PC-3 (cell line): ENCODE measurements at regions not wholly inside any gene's neighbourhood (a gene's known extent, or its start where the extent isn't known, plus 50 kb on each side); places are given as distances from the start of the nearest gene placed in this dataset.

Experiments
- EZH2 ChIP-seq: fragments of 300-600 bp; sonication (generic); IDR thresholded peaks from one replicate; pipeline ENCODE4 v1.6.1; 2017; ENCODE audit warnings: antibody characterized with exemption, mild to moderate bottlenecking, low read length; ENCODE audit not compliant: unreplicated experiment
- TF ChIP-seq, protein P1 (sequence below): fragments of 300-600 bp; sonication (generic); conservative IDR thresholded peaks from 2 replicates; pipeline ENCODE4 v1.5.1; 2017; ENCODE audit warnings: antibody characterized with exemption, low read depth, mild to moderate bottlenecking, low read length

DNA sequence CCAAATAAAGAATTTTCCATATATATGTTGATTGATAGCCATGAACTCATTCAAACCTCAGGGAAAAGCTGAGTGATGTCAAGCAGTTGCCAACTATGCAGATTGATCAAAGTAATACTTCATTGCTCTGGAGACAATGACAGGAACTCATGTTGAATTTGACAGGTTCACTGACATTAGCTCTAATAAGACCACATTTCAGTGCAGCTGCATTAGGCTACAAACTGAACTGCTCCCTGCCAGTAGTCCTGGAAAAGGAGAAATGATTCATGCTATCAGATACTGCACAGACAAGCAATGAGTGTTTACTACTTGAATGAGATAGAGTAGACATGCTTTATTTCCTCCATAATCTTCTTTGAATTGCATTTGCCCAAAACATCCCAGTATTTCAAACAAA is 948.4 kb downstream of the MRPL39 start:
- TF ChIP-seq, protein P1, sequence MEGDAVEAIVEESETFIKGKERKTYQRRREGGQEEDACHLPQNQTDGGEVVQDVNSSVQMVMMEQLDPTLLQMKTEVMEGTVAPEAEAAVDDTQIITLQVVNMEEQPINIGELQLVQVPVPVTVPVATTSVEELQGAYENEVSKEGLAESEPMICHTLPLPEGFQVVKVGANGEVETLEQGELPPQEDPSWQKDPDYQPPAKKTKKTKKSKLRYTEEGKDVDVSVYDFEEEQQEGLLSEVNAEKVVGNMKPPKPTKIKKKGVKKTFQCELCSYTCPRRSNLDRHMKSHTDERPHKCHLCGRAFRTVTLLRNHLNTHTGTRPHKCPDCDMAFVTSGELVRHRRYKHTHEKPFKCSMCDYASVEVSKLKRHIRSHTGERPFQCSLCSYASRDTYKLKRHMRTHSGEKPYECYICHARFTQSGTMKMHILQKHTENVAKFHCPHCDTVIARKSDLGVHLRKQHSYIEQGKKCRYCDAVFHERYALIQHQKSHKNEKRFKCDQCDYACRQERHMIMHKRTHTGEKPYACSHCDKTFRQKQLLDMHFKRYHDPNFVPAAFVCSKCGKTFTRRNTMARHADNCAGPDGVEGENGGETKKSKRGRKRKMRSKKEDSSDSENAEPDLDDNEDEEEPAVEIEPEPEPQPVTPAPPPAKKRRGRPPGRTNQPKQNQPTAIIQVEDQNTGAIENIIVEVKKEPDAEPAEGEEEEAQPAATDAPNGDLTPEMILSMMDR: no peak
- no peak for TF ChIP-seq EZH2
